ENCODE measurements at regions not wholly inside any gene's neighbourhood (a gene's known extent, or its start where the extent isn't known, plus 50 kb on each side); places are given as distances from the start of the nearest gene placed in this dataset.
"Not testable (repeated sequence)": the region's sequence is repeated elsewhere in the genome, so short reads cannot be mapped to it uniquely, and the experiment has no call there.

DNA sequence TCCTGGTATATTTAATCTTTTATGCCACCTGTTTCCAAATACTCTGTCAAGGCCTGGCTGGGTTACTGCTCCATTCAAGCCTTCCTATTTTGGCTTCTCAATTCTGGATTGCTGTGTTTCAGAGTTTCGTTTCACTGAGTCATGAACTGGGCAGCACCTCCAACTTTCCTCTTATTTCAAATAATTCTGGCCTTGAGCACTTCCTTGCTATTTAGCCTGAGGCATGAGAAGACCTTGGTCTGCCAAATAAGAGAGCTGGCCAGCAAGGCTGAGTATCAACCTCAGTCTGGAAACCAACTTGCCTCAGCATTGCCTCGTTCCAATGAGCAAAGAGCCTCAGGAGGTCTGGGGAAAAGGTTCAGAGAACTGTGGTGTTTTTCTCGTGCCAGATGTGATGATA lies 66.6 kb downstream of the TNFAIP3 start:
- DNase-seq: no peak

DNA sequence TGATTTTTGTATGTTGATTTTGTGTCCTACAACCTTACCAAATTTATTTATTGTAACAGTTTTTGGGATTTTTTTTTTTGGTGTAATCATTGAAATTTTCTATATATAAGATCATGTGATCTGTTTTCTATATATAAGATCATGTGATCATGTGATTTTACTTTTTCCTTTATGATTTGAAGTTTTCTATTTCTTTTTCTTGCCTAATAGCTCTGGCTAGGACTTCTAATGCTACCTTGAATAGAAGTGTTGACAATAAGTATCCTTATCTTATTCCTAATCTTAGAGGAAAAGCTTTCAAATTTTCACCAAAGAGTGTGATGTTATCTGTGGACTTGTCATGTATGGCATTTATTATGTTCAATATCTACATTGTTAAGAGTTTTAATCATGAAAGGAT lies 69.7 kb downstream of the TNFAIP3 start:
- DNase-seq: no peak

DNA sequence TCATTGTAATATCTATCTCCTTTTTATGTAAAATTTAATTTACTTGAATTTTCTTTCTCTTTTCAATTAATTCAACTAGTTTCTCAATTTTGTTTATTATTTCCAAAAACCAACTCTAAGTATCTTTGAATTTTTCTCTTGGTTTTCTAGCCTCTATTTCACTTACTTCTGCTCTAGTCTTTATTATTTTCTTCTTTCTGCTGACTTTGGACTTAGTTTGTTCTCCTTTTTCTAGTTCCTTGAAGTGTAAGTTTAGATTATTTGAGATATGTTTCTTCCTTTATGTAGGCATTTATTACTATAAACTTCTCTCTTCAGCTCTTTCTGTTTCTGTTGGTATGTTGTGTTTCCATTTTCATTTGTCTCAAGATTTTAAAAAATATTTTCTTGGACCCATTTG lies 70.8 kb downstream of the TNFAIP3 start:
- no peak for DNase-seq

DNA sequence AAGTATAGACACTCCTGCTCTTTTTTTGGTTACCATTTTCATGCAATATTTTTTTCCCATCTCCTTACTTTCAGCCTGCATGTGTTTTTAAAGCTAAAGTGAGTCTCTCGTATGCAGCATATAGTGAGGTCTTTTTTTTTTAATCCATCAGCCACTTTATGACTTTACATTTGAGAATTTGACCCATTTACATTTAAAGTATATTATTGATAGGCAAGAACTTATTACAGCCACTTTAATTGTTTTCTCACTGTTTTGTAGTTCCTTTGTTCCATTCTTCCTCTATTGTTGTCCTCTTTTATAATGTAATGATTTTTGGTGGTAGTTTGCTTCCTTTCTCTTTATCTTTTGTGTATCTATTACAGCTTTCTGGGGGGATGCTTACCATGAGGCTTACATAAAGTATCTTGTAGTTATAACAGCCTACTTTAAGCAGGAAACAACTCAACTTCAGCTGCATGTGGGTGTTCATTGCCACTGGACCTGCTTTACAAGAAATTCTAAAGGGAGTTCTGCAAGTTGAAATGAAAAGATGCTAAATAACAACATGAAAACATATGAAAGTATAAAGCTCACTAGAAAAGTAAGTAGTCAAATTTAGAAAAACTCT lies 71.8 kb downstream of the TNFAIP3 start:
- no peak for DNase-seq

DNA sequence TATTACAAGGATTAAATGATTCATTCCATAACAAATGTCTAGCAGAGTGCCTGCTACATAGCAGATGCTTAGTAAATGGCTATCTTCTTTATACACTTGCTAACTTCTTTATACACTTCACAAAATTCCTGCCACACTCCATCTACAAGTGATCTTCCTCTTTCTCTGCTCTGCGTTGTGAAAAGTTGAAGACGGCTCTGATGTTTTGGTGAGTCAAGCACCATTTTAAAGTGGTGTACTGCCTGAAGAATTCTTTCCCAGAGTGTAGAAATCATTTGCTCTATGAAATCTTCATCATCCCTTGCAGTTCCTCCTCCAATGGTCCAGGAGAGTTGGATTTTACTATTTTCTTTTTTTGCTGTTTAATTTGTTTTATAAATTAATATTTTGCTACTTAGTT lies 74.9 kb downstream of the TNFAIP3 start:
- no peak for DNase-seq

DNA sequence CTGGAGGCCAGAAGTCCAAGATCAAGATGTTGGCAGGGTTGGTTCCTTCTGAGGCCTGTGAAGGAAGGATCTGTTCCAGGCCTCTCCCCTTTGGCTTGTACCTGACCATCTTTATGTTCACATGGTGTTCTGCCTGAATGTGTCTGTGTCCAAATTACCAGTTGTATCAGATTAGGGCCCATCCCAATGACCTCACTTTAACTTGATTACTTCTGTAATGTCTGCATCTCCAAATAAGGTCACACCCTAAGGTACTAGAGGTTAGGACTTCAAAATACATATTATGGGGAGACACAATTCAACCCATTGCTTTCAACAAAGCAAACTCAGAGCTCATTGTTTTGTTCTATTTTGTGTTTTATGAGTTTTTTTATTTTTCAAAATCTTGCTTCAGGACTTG lies 75.7 kb downstream of the TNFAIP3 start:
- no peak for DNase-seq

DNA sequence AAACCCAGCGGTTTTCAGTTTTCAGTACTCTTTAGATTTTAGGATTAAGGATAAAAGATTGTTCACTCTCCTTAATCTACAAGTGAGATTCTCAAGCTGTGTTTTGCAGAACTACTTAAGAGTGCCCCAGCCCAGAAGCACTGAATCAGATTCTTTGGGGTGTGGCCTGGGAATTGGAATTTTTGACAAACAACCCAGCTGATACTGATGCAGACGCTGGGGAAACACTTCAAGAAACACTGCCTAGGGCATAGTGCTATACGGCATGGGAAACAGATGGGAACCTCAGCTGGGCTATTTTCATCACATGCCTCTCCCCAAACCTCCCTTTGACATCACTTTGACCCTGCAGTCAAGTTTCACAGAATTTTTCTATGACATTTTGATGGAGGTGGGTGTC lies 77.3 kb downstream of the TNFAIP3 start:
- not testable (repeated sequence) for DNase-seq

DNA sequence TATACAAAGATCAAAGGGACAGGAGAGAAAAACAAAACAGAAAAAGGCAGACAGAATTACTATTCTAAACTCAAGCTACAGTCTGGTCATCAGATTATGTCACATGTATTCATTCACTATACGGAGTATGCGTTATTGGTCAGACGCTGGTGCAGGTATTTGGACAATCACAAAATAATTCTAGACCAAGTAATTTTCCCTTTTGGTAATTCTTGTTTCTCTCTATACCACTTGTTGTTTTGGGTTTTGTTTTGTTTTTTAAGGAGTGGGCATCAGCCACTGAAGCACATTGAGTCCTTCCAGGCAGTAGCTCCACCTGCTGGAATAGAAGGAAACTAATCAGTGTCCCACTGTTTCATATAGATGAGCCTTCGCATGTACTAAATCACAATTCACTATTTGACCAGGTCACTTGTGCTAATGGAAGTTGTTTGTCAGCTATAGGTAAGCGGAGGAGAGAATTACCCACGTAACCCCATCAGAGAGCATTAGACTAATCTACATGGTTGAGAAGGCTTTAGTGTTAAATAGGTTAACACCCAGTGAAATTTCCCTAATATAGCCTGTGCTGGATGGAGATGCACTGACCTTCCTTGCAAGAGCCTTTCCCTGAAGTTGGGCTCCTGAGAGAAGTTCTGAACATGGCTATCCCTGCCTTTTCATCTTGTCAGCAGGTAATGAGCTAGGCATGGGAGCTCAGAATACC lies 77.9 kb downstream of the TNFAIP3 start:
- DNase-seq: no peak

DNA sequence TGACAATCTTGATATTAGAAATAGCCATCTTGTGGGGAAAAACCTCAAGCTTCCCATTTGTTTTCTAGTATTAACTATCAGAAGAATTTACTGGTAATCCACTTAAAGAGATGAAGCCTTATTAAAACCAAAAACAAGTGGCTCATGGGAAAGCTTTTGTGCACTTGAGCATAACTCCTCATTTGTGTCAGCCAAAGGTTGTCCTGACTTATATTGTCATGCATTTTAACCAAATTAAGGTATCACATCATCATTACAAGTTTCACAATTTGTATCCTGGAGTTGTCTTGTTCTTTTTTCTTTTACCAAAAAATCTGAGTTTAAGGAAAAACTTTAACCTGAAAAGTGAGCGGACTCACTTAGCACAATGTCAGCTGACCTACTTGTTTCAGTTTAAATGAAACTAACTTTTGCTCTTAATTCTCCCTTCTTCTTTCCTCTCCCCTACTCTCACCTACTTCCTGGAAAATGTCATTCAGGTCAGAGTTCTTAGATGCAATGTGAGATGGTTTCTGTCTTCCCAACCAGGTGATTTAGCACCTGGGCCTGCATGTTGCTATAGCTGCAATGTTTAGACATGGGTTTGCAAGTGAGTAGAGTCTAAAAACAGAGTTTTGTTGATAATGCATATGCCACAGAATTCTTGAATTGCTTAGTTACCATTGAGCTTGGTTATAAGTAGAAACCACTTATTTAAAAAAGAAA lies 82.8 kb downstream of the TNFAIP3 start:
- DNase-seq: no peak

DNA sequence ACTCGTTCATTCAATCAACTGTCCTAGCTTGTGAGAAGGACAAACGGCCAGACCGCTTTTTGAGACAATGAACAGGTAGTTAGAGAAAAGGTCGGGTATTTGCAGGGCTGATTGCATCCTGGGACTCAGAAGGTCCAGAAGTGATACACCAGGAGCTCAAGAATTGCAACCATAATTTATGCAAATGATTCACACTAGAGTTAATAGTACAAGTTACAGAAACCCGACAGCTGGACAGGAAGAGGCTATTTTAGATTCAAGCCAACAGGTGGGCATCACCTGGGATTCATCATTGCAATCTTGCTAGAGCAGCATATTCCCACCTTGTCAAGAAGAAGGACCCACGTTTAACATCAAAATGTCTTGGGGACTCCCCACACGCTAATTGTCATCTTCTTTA lies 83.5 kb downstream of the TNFAIP3 start:
- DNase-seq: no peak

DNA sequence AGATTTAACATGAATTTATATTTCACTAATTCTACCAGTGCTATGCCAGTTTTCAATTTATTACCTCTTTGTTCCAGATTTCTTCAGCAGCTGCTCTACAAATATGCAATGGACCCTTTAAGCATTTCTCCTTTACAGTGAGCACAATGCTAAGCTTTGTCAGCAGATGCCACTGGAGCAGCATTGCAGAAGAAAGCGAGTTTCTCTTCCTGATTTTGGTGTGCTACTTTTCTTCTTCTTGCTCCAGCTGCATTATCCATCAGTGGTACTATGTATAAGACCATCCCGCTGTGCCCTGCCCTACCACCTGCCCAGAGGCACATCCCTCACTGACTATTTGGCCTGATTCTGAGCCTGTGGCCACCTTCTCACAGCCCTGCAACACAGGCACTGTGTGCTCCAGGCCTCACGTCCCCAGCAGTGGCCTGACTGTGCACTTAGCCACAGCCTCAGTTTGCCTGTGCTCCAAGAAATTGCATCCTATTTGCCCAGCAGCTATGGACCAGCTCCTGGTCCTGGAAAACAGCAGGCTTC lies 84.1 kb downstream of the TNFAIP3 start:
- DNase-seq: no peak

DNA sequence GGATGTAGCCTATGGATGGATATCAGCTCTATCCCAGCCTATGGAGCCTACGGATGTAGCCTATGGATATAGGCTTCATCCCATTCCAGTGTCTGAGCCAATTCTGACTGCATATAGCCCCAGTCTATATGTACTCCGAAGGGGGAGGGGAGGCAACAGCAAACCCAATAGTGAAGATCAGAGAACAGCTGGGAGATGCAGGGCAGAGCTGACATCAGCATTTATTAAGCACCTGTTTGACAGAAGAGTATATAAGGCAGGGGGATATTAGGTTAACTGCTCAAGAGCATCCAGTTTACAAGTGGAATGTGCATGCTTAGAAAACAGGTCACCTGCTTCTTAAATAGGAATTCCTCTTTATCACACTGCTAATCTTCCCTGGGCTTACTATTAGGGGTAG lies 85.2 kb downstream of the TNFAIP3 start:
- no peak for DNase-seq

DNA sequence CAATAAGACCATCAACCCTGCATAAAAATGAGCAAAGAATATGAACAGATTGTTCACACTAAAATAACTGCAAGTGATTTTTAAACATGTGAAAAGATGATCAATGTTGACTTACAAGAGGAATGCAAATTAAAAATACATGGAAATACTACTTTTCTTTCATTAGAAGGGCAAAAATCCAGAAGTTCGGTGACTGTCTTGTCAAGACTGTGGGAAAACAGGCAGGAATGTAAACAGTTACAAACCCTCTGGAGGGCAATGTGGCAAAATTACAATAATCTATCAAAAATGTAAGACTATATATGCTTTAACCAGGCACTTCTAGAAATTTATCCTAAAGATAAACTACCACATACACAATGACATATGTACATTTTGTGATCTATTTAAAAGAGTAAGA lies 86.7 kb downstream of the TNFAIP3 start:
- no peak for DNase-seq

DNA sequence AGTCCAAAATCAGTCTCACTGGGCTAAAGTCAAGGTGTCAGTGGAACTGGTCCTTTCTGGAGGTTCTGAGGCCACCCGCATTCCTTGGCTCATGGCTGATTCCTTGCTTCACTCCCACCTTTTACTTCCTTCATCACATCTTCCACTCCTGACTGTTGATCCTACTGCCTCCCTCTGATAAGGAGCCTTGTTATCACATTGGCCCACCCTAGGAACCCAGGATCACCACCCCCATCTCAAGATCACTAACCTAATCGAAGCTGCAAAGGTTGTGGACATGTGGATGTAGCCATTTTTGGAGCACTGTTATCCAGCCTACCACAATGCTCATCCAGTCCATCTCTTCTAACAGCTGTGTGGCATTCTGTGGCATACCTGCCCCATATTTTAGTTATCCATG lies 87.2 kb downstream of the TNFAIP3 start:
- no peak for DNase-seq

DNA sequence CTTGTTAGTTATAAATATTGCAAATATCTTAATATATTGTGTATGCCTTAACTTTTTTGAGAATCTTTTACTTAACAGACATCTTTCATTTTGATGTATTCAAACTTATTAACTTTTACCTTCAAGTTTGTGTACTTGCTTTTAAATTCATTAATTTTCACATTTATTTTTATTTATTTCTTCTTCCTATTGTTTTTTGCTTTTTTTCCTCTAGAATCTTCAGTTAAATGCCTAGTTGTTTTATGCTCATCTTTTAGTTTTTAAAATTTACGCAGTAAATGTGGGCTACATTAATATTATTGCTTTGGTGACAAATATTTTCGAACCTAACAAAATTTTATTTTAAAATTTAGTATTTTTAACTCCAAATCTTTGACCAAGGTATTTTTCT lies 89.0 kb downstream of the TNFAIP3 start:
- no peak for DNase-seq

DNA sequence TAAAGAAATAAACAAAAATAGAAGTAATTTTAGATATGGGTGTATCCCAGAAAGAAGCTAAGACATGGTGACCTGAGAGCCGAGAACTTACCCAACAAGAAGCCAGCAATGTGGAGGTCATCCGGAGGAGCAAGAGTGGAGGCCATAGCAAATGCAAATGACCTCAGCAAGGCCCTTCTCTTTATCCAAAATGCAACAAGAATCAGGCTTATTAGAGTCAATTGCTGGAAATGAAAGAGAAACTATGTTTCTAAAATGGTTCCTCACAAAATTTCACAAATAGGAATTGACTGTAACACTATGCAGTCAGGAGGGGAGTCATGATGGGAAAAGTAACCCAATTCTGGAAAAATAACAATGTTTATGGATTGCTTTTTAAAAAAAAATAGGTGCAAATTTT lies 90.4 kb downstream of the TNFAIP3 start:
- no peak for DNase-seq

DNA sequence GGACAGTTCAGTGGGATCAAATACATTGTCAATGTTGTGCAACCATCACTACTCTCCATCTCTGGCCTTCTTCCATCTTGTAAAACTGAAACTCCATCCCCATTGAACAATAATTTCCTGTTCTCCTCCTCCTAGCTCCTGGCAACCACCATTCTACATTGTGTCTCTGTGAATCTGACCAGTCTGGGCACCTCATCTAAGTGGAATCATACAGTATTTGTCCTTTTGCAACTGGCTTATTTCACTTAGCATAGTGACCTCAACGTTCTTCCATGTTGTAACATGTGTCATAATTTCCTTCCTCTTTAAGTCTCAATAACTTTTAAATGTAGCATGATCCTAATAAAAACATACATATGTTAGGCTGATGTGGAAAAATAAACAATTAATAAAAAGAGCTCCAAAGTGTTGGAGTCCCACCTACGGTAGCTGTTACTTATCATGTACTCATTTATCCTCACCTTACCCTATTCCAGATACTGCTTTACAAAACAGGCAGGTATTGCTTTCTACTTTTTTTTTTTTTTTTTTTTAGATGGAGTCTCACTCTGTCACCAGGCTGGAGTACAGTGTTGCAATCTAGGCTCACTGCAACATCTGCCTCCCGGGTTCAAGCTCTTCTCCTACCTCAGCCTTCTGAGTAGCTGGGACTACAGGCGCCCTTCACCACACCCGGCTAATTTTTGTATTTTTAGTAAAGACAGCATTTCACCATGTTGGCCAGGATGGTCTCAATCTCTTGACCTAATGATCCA lies 91.9 kb downstream of the TNFAIP3 start:
- no peak for DNase-seq

DNA sequence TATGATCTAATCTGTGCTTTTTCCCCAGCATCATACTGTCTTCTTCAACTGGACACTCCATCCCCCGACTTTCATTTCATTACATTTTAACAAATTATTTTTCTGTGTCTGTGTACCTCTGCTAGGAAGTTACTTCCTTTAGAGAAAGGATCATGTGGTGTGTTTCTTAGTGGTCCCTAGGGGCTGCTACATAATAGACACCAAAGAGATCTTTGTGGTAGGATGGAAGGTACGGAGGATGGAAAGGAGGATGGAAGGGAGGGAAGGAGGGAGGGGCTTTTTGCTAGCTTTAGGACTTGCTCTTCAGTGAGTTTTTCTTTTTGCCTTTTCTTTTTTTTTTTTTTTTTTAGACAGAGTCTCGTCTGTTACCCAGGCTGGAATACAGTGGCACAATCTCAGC lies 95.7 kb downstream of the TNFAIP3 start:
- DNase-seq: no peak

DNA sequence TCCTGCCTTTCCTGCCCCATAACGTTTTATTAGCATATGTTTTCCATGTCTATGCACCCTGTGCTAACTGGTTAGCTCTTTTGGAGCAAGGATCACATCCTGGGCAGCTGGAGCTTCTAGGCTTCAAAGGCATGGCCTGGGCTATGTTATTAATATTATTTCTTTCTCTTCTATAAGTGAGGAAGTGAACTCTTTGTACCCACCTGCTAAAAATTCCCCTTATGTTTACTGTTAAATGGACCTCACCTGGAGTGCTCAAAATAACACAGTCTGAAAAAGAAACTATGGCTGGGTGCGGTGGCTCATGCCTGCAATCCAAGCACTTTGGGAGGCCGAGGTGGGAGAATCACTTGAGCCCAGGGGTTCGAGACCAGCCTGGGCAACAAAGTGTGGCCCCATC lies 97.8 kb downstream of the TNFAIP3 start:
- DNase-seq: no peak

DNA sequence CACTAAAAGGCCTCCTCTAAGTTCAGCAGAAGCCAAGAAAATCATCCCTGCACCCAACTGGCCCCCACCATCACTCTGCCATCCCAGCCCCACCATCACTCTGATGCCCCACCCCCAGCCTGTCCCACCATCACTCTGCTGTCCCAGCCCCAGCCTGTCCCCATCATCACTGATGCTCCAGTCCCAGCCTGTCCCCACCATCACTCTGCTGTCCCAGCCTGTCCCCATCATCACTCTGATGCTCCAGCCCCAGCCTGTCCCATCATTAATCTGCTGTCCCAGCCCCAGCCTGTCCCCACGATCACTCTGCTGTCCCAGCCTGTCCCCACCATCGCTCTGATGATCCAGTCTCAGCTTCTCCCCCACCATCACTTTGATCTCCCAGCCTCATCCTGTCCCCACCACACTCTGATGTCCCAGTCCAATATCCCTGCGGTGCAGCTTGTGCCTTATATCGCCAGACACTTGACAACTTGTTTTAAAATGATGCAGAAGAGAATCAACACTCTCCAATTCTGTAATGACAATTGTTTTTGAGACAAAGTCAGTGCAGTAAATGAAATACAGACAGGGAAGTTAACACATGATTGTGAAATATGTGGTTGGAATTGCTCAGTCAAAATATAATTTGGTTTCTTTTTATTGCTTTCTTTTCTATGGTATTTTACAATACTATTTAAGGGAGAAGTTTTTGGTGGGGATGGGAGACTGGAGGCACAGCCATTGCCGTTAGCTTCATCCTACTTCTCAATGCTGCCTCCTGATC lies 100.8 kb downstream of the TNFAIP3 start:
- DNase-seq: no peak

DNA sequence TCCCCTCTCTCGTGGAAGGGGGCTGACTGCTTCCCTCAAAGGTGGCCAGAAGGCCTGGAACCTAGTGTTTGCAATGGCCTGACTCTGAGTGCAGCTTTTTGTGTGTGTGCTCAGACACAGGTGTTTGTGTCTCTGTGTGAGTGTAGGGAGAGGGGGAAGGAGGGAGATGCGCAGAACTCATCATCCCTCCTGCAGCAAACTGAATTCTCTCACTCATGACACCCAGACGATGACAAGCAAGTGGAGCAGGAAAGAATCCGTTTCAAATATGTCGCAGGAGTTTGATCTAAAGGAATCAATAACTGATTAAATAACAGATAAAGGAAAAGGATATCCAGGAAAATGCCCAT lies 101.4 kb downstream of the TNFAIP3 start:
- no peak for DNase-seq

DNA sequence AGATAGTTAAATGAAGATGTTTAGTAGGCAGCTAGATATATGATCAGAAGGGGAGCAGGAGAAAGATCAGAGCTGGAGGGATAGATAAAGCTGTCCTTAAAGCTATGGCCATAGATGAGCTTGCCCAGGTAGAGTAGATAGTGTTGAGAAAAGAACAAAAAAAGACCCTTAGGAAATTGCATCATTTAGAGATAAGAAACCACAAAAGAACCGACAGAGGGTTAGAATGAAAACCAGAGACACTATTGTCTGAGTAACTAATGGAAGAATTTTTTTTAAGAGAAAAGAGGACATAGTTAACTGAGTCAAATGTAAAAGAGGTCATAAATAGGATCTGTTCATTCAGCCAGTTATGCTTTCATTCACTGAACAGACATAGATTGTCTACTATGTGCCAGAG lies 101.8 kb downstream of the TNFAIP3 start:
- no peak for DNase-seq

DNA sequence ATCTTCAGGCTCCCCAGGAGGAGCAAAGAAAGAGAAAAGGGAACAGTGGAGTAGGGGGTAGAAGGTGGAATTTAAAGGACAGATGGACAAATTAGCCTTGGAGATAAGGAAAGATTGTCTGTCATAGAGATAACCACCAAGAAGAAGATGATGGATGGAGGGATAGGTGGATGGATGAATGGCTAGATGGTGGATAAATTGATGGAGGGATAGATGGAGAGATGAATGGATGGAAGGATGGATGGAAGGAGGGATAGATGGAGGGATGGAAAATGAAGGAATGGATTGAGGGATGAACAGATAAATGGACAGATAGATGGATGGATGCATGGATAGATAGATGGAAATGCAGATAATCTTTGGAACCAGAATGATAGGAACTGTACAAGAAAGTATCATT lies 102.8 kb downstream of the TNFAIP3 start:
- DNase-seq: no peak
